Hepatocyte (in vitro differentiated cells): ENCODE measurements at regions not wholly inside any gene's neighbourhood (a gene's known extent, or its start where the extent isn't known, plus 50 kb on each side); places are given as distances from the start of the nearest gene placed in this dataset.

Source experiments
- EZH2 ChIP-seq: fragments of 200-600 bp; sonication (generic); IDR thresholded peaks from 2 replicates; pipeline ENCODE4 v1.6.1; 2016; ENCODE audit warnings: antibody characterized with exemption, mild to moderate bottlenecking, borderline replicate concordance
- EZH2phosphoT487 ChIP-seq: fragments of 200-600 bp; sonication (generic); IDR thresholded peaks from one replicate; pipeline ENCODE4 v1.6.1; 2018; ENCODE audit warnings: antibody characterized with exemption, mild to moderate bottlenecking, low read depth, moderate library complexity; ENCODE audit not compliant: unreplicated experiment, severe bottlenecking
- TF ChIP-seq, protein P1 (sequence below): fragments of 200-600 bp; sonication (generic); IDR thresholded peaks from 2 replicates; pipeline ENCODE4 v1.5.1; 2016; ENCODE audit warnings: antibody characterized with exemption, mild to moderate bottlenecking; ENCODE audit not compliant: poor library complexity

DNA sequence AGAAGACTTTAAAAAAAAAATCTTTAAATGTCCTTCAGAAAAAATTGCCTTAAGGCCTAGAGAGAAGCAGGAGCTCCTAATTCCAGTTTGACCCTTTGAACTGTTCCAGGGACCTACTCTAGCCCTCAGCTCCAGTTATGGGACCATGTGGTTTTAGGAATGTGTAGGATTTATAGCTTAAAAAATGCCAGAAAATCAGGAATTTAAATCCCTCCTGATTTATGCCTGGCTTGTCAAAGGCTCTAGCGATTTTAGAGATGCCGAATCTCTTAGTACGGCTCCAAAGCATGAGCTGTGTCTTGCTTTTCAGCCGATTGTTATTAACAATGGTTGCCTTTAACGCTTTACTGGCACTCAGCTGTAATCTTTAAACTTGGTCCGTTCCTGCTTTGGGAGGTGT is 130.6 kb upstream of the NPVF start:
- TF ChIP-seq, protein P1, sequence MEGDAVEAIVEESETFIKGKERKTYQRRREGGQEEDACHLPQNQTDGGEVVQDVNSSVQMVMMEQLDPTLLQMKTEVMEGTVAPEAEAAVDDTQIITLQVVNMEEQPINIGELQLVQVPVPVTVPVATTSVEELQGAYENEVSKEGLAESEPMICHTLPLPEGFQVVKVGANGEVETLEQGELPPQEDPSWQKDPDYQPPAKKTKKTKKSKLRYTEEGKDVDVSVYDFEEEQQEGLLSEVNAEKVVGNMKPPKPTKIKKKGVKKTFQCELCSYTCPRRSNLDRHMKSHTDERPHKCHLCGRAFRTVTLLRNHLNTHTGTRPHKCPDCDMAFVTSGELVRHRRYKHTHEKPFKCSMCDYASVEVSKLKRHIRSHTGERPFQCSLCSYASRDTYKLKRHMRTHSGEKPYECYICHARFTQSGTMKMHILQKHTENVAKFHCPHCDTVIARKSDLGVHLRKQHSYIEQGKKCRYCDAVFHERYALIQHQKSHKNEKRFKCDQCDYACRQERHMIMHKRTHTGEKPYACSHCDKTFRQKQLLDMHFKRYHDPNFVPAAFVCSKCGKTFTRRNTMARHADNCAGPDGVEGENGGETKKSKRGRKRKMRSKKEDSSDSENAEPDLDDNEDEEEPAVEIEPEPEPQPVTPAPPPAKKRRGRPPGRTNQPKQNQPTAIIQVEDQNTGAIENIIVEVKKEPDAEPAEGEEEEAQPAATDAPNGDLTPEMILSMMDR, result no peak
- TF ChIP-seq EZH2, result no peak
- no peak for TF ChIP-seq EZH2phosphoT487
